ENCODE measurements at regions not wholly inside any gene's neighbourhood (a gene's known extent, or its start where the extent isn't known, plus 50 kb on each side); places are given as distances from the start of the nearest gene placed in this dataset.

DNA sequence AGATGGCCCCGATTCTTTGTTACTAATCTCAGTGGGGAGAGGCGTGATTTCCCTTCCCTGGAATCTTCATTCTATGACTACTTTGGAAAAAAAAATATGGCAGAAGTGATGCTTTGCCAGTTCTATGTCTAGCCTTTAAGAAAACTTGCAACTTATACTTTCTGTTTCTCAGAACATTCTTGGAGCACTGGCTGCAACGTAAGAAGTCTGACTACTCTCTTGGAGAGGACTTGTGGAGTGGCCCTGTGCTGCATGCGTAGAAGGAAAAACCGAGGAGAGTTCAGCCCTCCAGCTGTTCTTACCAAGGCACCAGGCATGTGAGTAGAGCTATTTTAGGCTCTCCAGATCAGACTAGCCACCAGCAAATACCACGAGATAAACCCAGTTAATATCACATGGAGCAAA, 77.6 kb upstream of the STXBP5 start:
- TF ChIP-seq, protein P1, sequence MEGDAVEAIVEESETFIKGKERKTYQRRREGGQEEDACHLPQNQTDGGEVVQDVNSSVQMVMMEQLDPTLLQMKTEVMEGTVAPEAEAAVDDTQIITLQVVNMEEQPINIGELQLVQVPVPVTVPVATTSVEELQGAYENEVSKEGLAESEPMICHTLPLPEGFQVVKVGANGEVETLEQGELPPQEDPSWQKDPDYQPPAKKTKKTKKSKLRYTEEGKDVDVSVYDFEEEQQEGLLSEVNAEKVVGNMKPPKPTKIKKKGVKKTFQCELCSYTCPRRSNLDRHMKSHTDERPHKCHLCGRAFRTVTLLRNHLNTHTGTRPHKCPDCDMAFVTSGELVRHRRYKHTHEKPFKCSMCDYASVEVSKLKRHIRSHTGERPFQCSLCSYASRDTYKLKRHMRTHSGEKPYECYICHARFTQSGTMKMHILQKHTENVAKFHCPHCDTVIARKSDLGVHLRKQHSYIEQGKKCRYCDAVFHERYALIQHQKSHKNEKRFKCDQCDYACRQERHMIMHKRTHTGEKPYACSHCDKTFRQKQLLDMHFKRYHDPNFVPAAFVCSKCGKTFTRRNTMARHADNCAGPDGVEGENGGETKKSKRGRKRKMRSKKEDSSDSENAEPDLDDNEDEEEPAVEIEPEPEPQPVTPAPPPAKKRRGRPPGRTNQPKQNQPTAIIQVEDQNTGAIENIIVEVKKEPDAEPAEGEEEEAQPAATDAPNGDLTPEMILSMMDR (IDR thresholded peaks at IDR 0.05): no peak
- TF ChIP-seq EZH2 (IDR thresholded peaks at IDR 0.05; ENCODE audit: borderline replicate concordance, insufficient read depth, low read depth, low read length, poor library complexity, severe bottlenecking): no peak

Measured in B cell (primary cell).